ENCODE measurements at regions not wholly inside any gene's neighbourhood (a gene's known extent, or its start where the extent isn't known, plus 50 kb on each side); places are given as distances from the start of the nearest gene placed in this dataset.

GRCh38 chr3:143185401-143185800 is 65.8 kb downstream of the CHST2 start:
- no peaks in the 10 kb centered on the region for H3K36me3 ChIP-seq (ENCODE audit: control insufficient read depth, insufficient read depth, low read length)
- no peaks in the 10 kb centered on the region for H3K9me3 ChIP-seq (ENCODE audit: control insufficient read depth, insufficient read depth, low read length)
- DNase-seq (ENCODE audit: low read depth in 4 of 6, low spot score in 6 of 6) = no peak
- no peak overlapping the region for H3K27ac ChIP-seq (ENCODE audit: low read depth, low read length)
- H3K27me3 ChIP-seq (ENCODE audit: control insufficient read depth, insufficient read depth, low read length) = no peaks in the 10 kb centered on the region
- no peaks in the 10 kb centered on the region for H3K4me1 ChIP-seq (ENCODE audit: control insufficient read depth, insufficient read depth, low read length)
- no peak overlapping the region for H3K4me3 ChIP-seq (ENCODE audit: low read depth, low read length)

- H3K4me1 ChIP-seq (ENCODE audit: control insufficient read depth, insufficient read depth, low read length) = no peaks in the 10 kb centered on the region
- no peaks in the 10 kb centered on the region for H3K36me3 ChIP-seq (ENCODE audit: control insufficient read depth, insufficient read depth, low read length)
- DNase-seq (ENCODE audit: low read depth in 4 of 6, low spot score in 6 of 6) = no peak
- WGBS (ENCODE audit: insufficient coverage) = 73% methylated on average over 1 of the region's 1 CpG
- H3K4me3 ChIP-seq (ENCODE audit: low read depth, low read length) = no peak overlapping the region
- H3K9me3 ChIP-seq (ENCODE audit: control insufficient read depth, insufficient read depth, low read length) = no peaks in the 10 kb centered on the region
- no peaks in the 10 kb centered on the region for H3K27me3 ChIP-seq (ENCODE audit: control insufficient read depth, insufficient read depth, low read length)
- no peak overlapping the region for H3K27ac ChIP-seq (ENCODE audit: low read depth, low read length)
These were observed 67.5 kb downstream of the CHST2 start for GRCh38 chr3:143187111-143187510.

GRCh38 chr3:143188881-143189280 is 69.3 kb downstream of the CHST2 start:
- Histone ChIP-seq H3K36me3 (ENCODE audit: control insufficient read depth, insufficient read depth, low read length) (no peaks in the 10 kb centered on the region), H3K27me3 (ENCODE audit: control insufficient read depth, insufficient read depth, low read length) (no peaks in the 10 kb centered on the region), H3K4me3 (ENCODE audit: low read depth, low read length) (no peak overlapping the region), H3K9me3 (ENCODE audit: control insufficient read depth, insufficient read depth, low read length) (no peaks in the 10 kb centered on the region), H3K4me1 (ENCODE audit: control insufficient read depth, insufficient read depth, low read length) (no peaks in the 10 kb centered on the region), H3K27ac (ENCODE audit: low read depth, low read length) (no peak overlapping the region)
- WGBS (ENCODE audit: insufficient coverage) = 86% methylated on average over 1 of the region's 1 CpG
- no peak for DNase-seq (ENCODE audit: low read depth in 4 of 6, low spot score in 6 of 6)

GRCh38 chr3:143190101-143190500 is 70.5 kb downstream of the CHST2 start:
- no CpG with 5 or more reads among the region's 3 CpGs for WGBS (ENCODE audit: insufficient coverage)
- Histone ChIP-seq H3K27ac (ENCODE audit: low read depth, low read length) (no peak overlapping the region), H3K27me3 (ENCODE audit: control insufficient read depth, insufficient read depth, low read length) (no peaks in the 10 kb centered on the region), H3K9me3 (ENCODE audit: control insufficient read depth, insufficient read depth, low read length) (no peaks in the 10 kb centered on the region), H3K4me3 (ENCODE audit: low read depth, low read length) (no peak overlapping the region), H3K4me1 (ENCODE audit: control insufficient read depth, insufficient read depth, low read length) (no peaks in the 10 kb centered on the region), H3K36me3 (ENCODE audit: control insufficient read depth, insufficient read depth, low read length) (no peaks in the 10 kb centered on the region)
- no peak for DNase-seq (ENCODE audit: low read depth in 4 of 6, low spot score in 6 of 6)

GRCh38 chr3:143192193-143192592 is 72.6 kb downstream of the CHST2 start:
- Histone ChIP-seq H3K27me3 (ENCODE audit: control insufficient read depth, insufficient read depth, low read length) (no peaks in the 10 kb centered on the region), H3K9me3 (ENCODE audit: control insufficient read depth, insufficient read depth, low read length) (no peaks in the 10 kb centered on the region), H3K27ac (ENCODE audit: low read depth, low read length) (no peak overlapping the region), H3K4me3 (ENCODE audit: low read depth, low read length) (no peak overlapping the region), H3K36me3 (ENCODE audit: control insufficient read depth, insufficient read depth, low read length) (no peaks in the 10 kb centered on the region), H3K4me1 (ENCODE audit: control insufficient read depth, insufficient read depth, low read length) (no peaks in the 10 kb centered on the region)
- DNase-seq (ENCODE audit: low read depth in 4 of 6, low spot score in 6 of 6) = no peak
- WGBS (ENCODE audit: insufficient coverage) = 83% methylated on average over 1 of the region's 1 CpG

GRCh38 chr3:143200001-143200924 is 80.7 kb downstream of the CHST2 start:
- Histone ChIP-seq H3K4me1 (ENCODE audit: control insufficient read depth, insufficient read depth, low read length) (no peaks in the 10 kb centered on the region), H3K36me3 (ENCODE audit: control insufficient read depth, insufficient read depth, low read length) (no peaks in the 10 kb centered on the region), H3K27me3 (ENCODE audit: control insufficient read depth, insufficient read depth, low read length) (no peaks in the 10 kb centered on the region), H3K9me3 (ENCODE audit: control insufficient read depth, insufficient read depth, low read length) (no peaks in the 10 kb centered on the region), H3K4me3 (ENCODE audit: low read depth, low read length) (no peak overlapping the region), H3K27ac (ENCODE audit: low read depth, low read length) (no peak overlapping the region)
- peak in 1 of 6 donors; percentile 60 for DNase-seq (ENCODE audit: low read depth in 4 of 6, low spot score in 6 of 6)
- WGBS (ENCODE audit: insufficient coverage) = 72% methylated on average over 3 of the region's 12 CpGs

- no peak overlapping the region for H3K27ac ChIP-seq (ENCODE audit: low read depth, low read length)
- no peaks in the 10 kb centered on the region for H3K36me3 ChIP-seq (ENCODE audit: control insufficient read depth, insufficient read depth, low read length)
- H3K27me3 ChIP-seq (ENCODE audit: control insufficient read depth, insufficient read depth, low read length) = no peaks in the 10 kb centered on the region
- no peaks in the 10 kb centered on the region for H3K9me3 ChIP-seq (ENCODE audit: control insufficient read depth, insufficient read depth, low read length)
- WGBS (ENCODE audit: insufficient coverage) = no CpG with 5 or more reads among the region's 3 CpGs
- no peaks in the 10 kb centered on the region for H3K4me1 ChIP-seq (ENCODE audit: control insufficient read depth, insufficient read depth, low read length)
- DNase-seq (ENCODE audit: low read depth in 4 of 6, low spot score in 6 of 6) = no peak
- no peak overlapping the region for H3K4me3 ChIP-seq (ENCODE audit: low read depth, low read length)
These were observed 81.5 kb downstream of the CHST2 start for GRCh38 chr3:143201045-143201444.

- Histone ChIP-seq H3K36me3 (ENCODE audit: control insufficient read depth, insufficient read depth, low read length) (no peaks in the 10 kb centered on the region), H3K9me3 (ENCODE audit: control insufficient read depth, insufficient read depth, low read length) (no peaks in the 10 kb centered on the region), H3K4me3 (ENCODE audit: low read depth, low read length) (no peak overlapping the region), H3K27me3 (ENCODE audit: control insufficient read depth, insufficient read depth, low read length) (no peaks in the 10 kb centered on the region), H3K4me1 (ENCODE audit: control insufficient read depth, insufficient read depth, low read length) (peaks cover 2% of the 10 kb centered on the region), H3K27ac (ENCODE audit: low read depth, low read length) (no peak overlapping the region)
- peak in 1 of 6 donors; percentile 48 for DNase-seq (ENCODE audit: low read depth in 4 of 6, low spot score in 6 of 6)
- WGBS (ENCODE audit: insufficient coverage) = 78% methylated on average over 9 of the region's 13 CpGs
These were observed 82.5 kb downstream of the CHST2 start for GRCh38 chr3:143201870-143202752.

- Histone ChIP-seq H3K9me3 (ENCODE audit: control insufficient read depth, insufficient read depth, low read length) (no peaks in the 10 kb centered on the region), H3K27ac (ENCODE audit: low read depth, low read length) (no peak overlapping the region), H3K4me3 (ENCODE audit: low read depth, low read length) (no peak overlapping the region), H3K27me3 (ENCODE audit: control insufficient read depth, insufficient read depth, low read length) (no peaks in the 10 kb centered on the region), H3K4me1 (ENCODE audit: control insufficient read depth, insufficient read depth, low read length) (peaks cover 4% of the 10 kb centered on the region), H3K36me3 (ENCODE audit: control insufficient read depth, insufficient read depth, low read length) (no peaks in the 10 kb centered on the region)
- WGBS (ENCODE audit: insufficient coverage) = 27% methylated on average over 1 of the region's 3 CpGs
- peak in 2 of 6 donors; percentile 46 to 64 for DNase-seq (ENCODE audit: low read depth in 4 of 6, low spot score in 6 of 6)
These were observed 83.6 kb downstream of the CHST2 start for GRCh38 chr3:143203142-143203541.
